Thoracic aorta (tissue), 2 donors: ENCODE measurements at regions not wholly inside any gene's neighbourhood (a gene's known extent, or its start where the extent isn't known, plus 50 kb on each side); places are given as distances from the start of the nearest gene placed in this dataset.

Experiments used
- ATAC-seq: fragments of 150-250 bp; one replicate; pipeline ENCODE4 v1.8.0; 2017; ENCODE audit warnings: low read depth; ENCODE audit not compliant: insufficient number of reproducible peaks, low FRiP score
- DNase-seq: peaks from one replicate; pipeline ENCODE4 v3.0.0-alpha.2; 2020; ENCODE audit warnings: low spot score
- H3K27ac ChIP-seq, 2 donors: fragments of 200-600 bp; sonication (generic); 1 replicate in 1 of 2; 2 replicates in 1 of 2; pipeline ENCODE4 v1.5.1; 2016; ENCODE audit warnings: mild to moderate bottlenecking in 2 of 2, moderate library complexity in 2 of 2
- H3K27me3 ChIP-seq: fragments of 200-600 bp; sonication (generic); replicated peaks from 2 replicates; pipeline ENCODE4 v1.6.0; 2016; ENCODE audit warnings: mild to moderate bottlenecking; ENCODE audit not compliant: insufficient read depth
- H3K36me3 ChIP-seq: fragments of 200-600 bp; sonication (generic); one replicate; pipeline ENCODE4 v1.5.1; 2016
- H3K4me1 ChIP-seq, 2 donors: fragments of 200-600 bp; sonication (generic); 1 replicate in 1 of 2; 2 replicates in 1 of 2; pipeline versions ENCODE4 v1.5.1 to v1.6.0; 2016; ENCODE audit warnings: low read depth in 2 of 2, mild to moderate bottlenecking in 1 of 2; ENCODE audit not compliant: control insufficient read depth in 1 of 2
- H3K4me3 ChIP-seq: fragments of 200-600 bp; sonication (generic); 2 replicates; pipeline ENCODE4 v1.5.1; 2016; ENCODE audit warnings: mild to moderate bottlenecking
- H3K9me3 ChIP-seq: fragments of 200-600 bp; sonication (generic); 2 replicates; pipeline ENCODE4 v1.5.1; 2016
- CTCF ChIP-seq: fragments of 200-600 bp; sonication (generic); IDR thresholded peaks from one replicate; pipeline ENCODE4 v1.5.1; 2019; ENCODE audit warnings: antibody characterized with exemption

DNA sequence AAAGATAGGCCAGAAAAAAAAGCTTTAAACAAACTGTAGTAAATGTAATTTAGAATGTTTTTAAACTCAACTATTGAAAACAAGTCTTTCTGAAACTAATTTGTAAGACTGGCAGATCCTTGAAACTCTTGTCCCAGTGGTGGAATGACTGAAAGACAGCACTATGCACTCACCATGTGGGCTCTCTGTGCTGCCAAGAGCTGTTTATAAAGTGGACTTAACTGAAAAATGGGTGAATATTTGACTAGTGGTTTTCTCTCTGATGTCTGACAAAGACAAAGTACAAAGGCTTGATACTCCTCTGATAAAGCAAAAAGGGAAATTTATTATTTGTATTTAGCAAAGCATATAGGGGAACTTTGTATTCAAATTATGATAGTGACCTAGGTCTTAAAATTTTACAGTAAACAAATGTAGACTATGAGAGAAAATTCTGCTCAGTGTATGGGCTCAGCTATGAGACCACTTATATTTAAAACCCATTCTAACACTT lies 635.4 kb downstream of the NR2F1-AS1 start:
- no peak for ATAC-seq

GRCh38 chr5:92944903-92945604 lies 636.0 kb downstream of the NR2F1-AS1 start:
- H3K36me3 ChIP-seq, result no peaks in the 10 kb centered on the region
- peaks cover 5% of the 10 kb centered on the region for H3K9me3 ChIP-seq
- no peak for TF ChIP-seq CTCF
- no peak overlapping the region for H3K4me3 ChIP-seq
- peaks cover 0 to 3% of the 10 kb centered on the region in 2 donors for H3K4me1 ChIP-seq
- ATAC-seq, result no peak
- H3K27me3 ChIP-seq, result no peaks in the 10 kb centered on the region
- no peak for DNase-seq
- no peak overlapping the region for H3K27ac ChIP-seq

More for the DNA sequence above, 635.4 kb downstream of the NR2F1-AS1 start:
- Histone ChIP-seq H3K36me3 (no peaks in the 10 kb centered on the region), H3K4me3 (no peak overlapping the region), H3K27ac (no peak overlapping the region), H3K27me3 (no peaks in the 10 kb centered on the region), H3K4me1 (peaks cover 0 to 3% of the 10 kb centered on the region in 2 donors), H3K9me3 (peaks cover 5% of the 10 kb centered on the region)
- no peak for DNase-seq
- no peak for TF ChIP-seq CTCF

DNA sequence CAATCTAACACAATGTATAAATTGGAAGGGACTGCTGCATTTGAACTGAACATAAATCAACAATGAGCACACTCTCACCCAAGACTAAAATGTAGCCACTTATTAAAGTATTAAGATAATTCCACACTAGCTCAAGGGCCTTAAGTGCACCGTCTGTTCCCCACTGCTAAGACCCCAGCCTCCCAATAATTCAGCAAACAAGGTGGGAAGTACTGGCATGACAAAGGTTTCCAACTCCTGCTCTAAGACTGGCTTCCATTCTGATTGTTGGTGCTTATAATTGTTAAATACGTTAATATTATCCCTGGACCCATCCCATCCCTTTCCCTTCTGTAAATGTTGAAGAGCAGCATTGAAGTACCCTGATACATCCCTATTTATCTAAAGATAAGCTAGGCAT lies 636.7 kb downstream of the NR2F1-AS1 start:
- no peak for ATAC-seq
- no peak overlapping the region for H3K4me3 ChIP-seq
- no peak for DNase-seq
- peaks cover 0 to 3% of the 10 kb centered on the region in 2 donors for H3K4me1 ChIP-seq
- H3K36me3 ChIP-seq, result no peaks in the 10 kb centered on the region
- peaks cover 5% of the 10 kb centered on the region for H3K9me3 ChIP-seq
- H3K27ac ChIP-seq, result no peak overlapping the region
- no peaks in the 10 kb centered on the region for H3K27me3 ChIP-seq
- no peak for TF ChIP-seq CTCF

GRCh38 chr5:92942762-92943161 lies 638.3 kb downstream of the NR2F1-AS1 start:
- DNase-seq (no peak), ATAC-seq (no peak)
- Histone ChIP-seq H3K9me3 (no peaks in the 10 kb centered on the region), H3K36me3 (no peaks in the 10 kb centered on the region), H3K27me3 (no peaks in the 10 kb centered on the region), H3K4me3 (no peak overlapping the region), H3K4me1 (peaks cover 0 to 3% of the 10 kb centered on the region in 2 donors), H3K27ac (no peak overlapping the region)
- no peak for TF ChIP-seq CTCF

DNA sequence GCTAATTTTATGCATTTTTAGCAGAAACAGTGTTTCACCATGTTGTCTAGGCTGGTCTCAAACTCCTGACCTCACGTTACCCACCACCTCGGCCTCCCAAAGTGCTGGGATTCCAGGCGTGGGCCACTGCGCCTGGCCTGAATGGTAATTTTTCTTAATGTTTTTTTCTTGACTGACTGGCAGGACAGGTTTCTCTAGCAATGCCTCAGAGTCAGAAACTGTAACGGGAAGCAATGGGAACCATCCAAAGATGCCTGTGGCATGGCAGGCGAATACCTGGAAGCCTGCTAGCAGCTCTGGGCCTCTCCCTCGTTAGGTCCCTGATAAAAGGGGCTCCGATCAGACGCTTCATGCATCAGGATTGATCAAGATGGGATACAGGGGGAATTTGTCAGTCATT lies 639.2 kb downstream of the NR2F1-AS1 start:
- no peaks in the 10 kb centered on the region for H3K9me3 ChIP-seq
- no peaks in the 10 kb centered on the region for H3K27me3 ChIP-seq
- H3K27ac ChIP-seq, result no peak overlapping the region
- no peak for TF ChIP-seq CTCF
- peaks cover 0 to 3% of the 10 kb centered on the region in 2 donors for H3K4me1 ChIP-seq
- no peaks in the 10 kb centered on the region for H3K36me3 ChIP-seq
- no peak for ATAC-seq
- no peak for DNase-seq
- H3K4me3 ChIP-seq, result no peak overlapping the region
